Mesenchymal stem cell (in vitro differentiated cells and primary cell): ENCODE measurements at regions not wholly inside any gene's neighbourhood (a gene's known extent, or its start where the extent isn't known, plus 50 kb on each side); places are given as distances from the start of the nearest gene placed in this dataset.
"Not testable (repeated sequence)": the region's sequence is repeated elsewhere in the genome, so short reads cannot be mapped to it uniquely, and the experiment has no call there.

ENCODE experiments used
- DNase-seq: peaks from one replicate; pipeline ENCODE4 v3.0.0-alpha.2; 2013
- H2AFZ ChIP-seq: one replicate; pipeline ENCODE4 v1.6.1; 2013; ENCODE audit warnings: low read depth, mild to moderate bottlenecking, control low read depth, inconsistent platforms, low read length, moderate library complexity
- H2AK5ac ChIP-seq: 2 replicates; pipeline ENCODE4 v1.6.1; 2013; ENCODE audit warnings: low read length, moderate library complexity, mild to moderate bottlenecking, inconsistent platforms; ENCODE audit not compliant: severe bottlenecking
- H2BK120ac ChIP-seq: one replicate; pipeline ENCODE4 v1.6.1; 2013; ENCODE audit warnings: low read depth, mild to moderate bottlenecking, inconsistent platforms, low read length, moderate library complexity
- H2BK12ac ChIP-seq, 2 experiments: one replicate each; pipeline ENCODE4 v1.6.1; 2013; ENCODE audit warnings: inconsistent platforms in 2 of 2, low read length in 2 of 2, mild to moderate bottlenecking in 2 of 2, moderate library complexity in 2 of 2, control low read depth in 1 of 2
- H2BK15ac ChIP-seq: one replicate; pipeline ENCODE4 v1.6.1; 2013; ENCODE audit warnings: mild to moderate bottlenecking, low read depth, inconsistent platforms; ENCODE audit not compliant: poor library complexity, severe bottlenecking
- H2BK5ac ChIP-seq: 2 replicates; pipeline ENCODE4 v1.6.1; 2013; ENCODE audit warnings: low read depth, mild to moderate bottlenecking, low read length, control low read depth, inconsistent platforms; ENCODE audit not compliant: poor library complexity, severe bottlenecking
- H3K14ac ChIP-seq, 2 experiments: one replicate each; pipeline ENCODE4 v1.6.1; 2013; ENCODE audit warnings: inconsistent platforms in 2 of 2, low read length in 2 of 2, control low read depth in 1 of 2, mild to moderate bottlenecking in 1 of 2, moderate library complexity in 1 of 2
- H3K18ac ChIP-seq, 2 experiments: one replicate each; pipeline ENCODE4 v1.6.1; 2013; ENCODE audit warnings: inconsistent platforms in 2 of 2, low read length in 2 of 2, control low read depth in 1 of 2, low read depth in 1 of 2, mild to moderate bottlenecking in 1 of 2
- H3K23ac ChIP-seq, 2 experiments: one replicate each; pipeline ENCODE4 v1.6.1; 2013; ENCODE audit warnings: inconsistent platforms in 2 of 2, low read length in 2 of 2, mild to moderate bottlenecking in 2 of 2, moderate library complexity in 2 of 2, control low read depth in 1 of 2
- H3K27ac ChIP-seq: 2 replicates; pipeline ENCODE4 v1.5.1; 2013; ENCODE audit warnings: mild to moderate bottlenecking, moderate library complexity, low read length, control low read depth, inconsistent platforms; ENCODE audit not compliant: poor library complexity, severe bottlenecking
- H3K27me3 ChIP-seq, 2 experiments: 2 replicates each; pipeline versions ENCODE4 v1.6.1 to v1.7.0; 2013; ENCODE audit warnings: low read length in 2 of 2, mild to moderate bottlenecking in 2 of 2, moderate library complexity in 2 of 2, control low read depth in 1 of 2, inconsistent platforms in 1 of 2; ENCODE audit not compliant: control insufficient read depth in 1 of 2, insufficient read depth in 1 of 2
- H3K36me3 ChIP-seq, 2 experiments: 2 replicates each; pipeline versions ENCODE4 v1.6.1 to v1.7.0; 2013; ENCODE audit warnings: low read length in 2 of 2, control low read depth in 1 of 2, inconsistent platforms in 1 of 2, low read depth in 1 of 2, mild to moderate bottlenecking in 1 of 2; ENCODE audit not compliant: insufficient read depth in 2 of 2, control insufficient read depth in 1 of 2
- H3K4ac ChIP-seq, 2 experiments: one replicate each; pipeline ENCODE4 v1.6.1; 2013; ENCODE audit warnings: inconsistent platforms in 2 of 2, low read length in 2 of 2, mild to moderate bottlenecking in 2 of 2, moderate library complexity in 2 of 2, control low read depth in 1 of 2, low read depth in 1 of 2
- H3K4me1 ChIP-seq: 2 replicates; pipeline ENCODE4 v1.6.1; 2013; ENCODE audit warnings: low read depth, low read length, control low read depth; ENCODE audit not compliant: control insufficient read depth, insufficient read depth
- H3K4me2 ChIP-seq: 2 replicates; pipeline ENCODE4 v1.6.1; 2013; ENCODE audit warnings: low read length, mild to moderate bottlenecking, inconsistent platforms; ENCODE audit not compliant: poor library complexity, severe bottlenecking
- H3K4me3 ChIP-seq, 2 experiments: 2 replicates each; pipeline versions ENCODE4 v1.5.1 to v1.7.0; 2013; ENCODE audit warnings: low read length in 2 of 2, mild to moderate bottlenecking in 2 of 2, control low read depth in 1 of 2, low read depth in 1 of 2; ENCODE audit not compliant: insufficient read depth in 1 of 2
- H3K79me1 ChIP-seq: replicated peaks from 2 replicates; pipeline ENCODE4 v1.6.1; 2013; ENCODE audit warnings: mild to moderate bottlenecking, control low read depth, low read length, inconsistent platforms; ENCODE audit not compliant: poor library complexity, severe bottlenecking
- H3K9ac ChIP-seq: 2 replicates; pipeline ENCODE4 v1.7.0; 2013; ENCODE audit warnings: mild to moderate bottlenecking, low read length, moderate library complexity
- H3K9me3 ChIP-seq: 2 replicates; pipeline ENCODE4 v1.7.0; 2013; ENCODE audit warnings: mild to moderate bottlenecking, low read length; ENCODE audit not compliant: control insufficient read depth
- H4K8ac ChIP-seq: one replicate; pipeline ENCODE4 v1.6.1; 2013; ENCODE audit warnings: inconsistent platforms, mild to moderate bottlenecking, low read length, moderate library complexity
- H4K91ac ChIP-seq: one replicate; pipeline ENCODE4 v1.6.1; 2013; ENCODE audit warnings: mild to moderate bottlenecking, low read length, inconsistent platforms
- WGBS: methylation state at CpG from one replicate; pipeline ENCODE4 v1.1.7; 2013; ENCODE audit warnings: mixed read lengths; 5-methylcytosine and 5-hydroxymethylcytosine counted together

DNA sequence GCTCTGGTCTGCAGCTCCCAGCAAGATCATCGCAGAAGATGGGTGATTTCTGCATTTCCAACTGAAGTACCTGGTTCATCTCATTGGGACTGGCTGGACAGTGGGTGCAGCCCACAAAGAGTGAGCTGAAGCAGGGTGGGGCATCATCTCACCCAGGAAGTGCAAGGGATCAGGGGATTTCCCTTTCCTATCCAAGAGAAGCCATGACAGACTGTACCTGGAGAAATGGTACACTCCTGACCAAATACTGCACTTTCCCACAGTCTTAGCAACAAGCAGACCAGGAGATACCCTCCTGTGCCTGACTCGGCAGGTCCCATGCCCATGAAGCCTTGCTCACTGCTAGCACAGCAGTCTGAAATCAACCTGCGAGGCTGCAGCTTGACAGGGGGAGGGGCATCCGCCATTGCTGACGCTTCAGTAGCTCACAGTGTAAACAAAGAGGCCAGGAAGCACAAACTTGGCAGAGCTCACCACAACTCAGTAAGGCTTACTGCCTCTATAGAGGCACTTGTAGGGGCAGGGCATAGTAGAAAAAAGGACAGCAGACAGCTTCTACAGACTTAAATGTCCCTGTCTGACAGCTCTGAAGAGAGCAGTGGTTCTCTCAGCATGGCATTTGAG, 60.5 kb downstream of the AREG start:
- H2BK5ac ChIP-seq, H2AK5ac ChIP-seq, H2BK15ac ChIP-seq, H3K27ac ChIP-seq, H3K14ac ChIP-seq, H3K23ac ChIP-seq, H3K4me3 ChIP-seq, H3K4me2 ChIP-seq, H3K9me3 ChIP-seq, H3K9ac ChIP-seq, H3K27me3 ChIP-seq, H3K36me3 ChIP-seq, H3K79me1 ChIP-seq, H2BK120ac ChIP-seq: not testable (repeated sequence)
- peak; percentile 86 for DNase-seq
- Histone ChIP-seq H4K8ac (peak overlapping the region; percentile 84), H2AFZ (peak overlapping the region; percentile 29), H2BK12ac (peak overlapping the region; percentile 92 to 94), H4K91ac (peak overlapping the region; percentile 89), H3K18ac (peak overlapping the region; percentile 50 to 81), H3K4ac (peak overlapping the region; percentile 75 to 82), H3K4me1 (peaks cover 11% of the 10 kb centered on the region)
- 39% methylated on average over 5 of the region's 5 CpGs for WGBS

DNA sequence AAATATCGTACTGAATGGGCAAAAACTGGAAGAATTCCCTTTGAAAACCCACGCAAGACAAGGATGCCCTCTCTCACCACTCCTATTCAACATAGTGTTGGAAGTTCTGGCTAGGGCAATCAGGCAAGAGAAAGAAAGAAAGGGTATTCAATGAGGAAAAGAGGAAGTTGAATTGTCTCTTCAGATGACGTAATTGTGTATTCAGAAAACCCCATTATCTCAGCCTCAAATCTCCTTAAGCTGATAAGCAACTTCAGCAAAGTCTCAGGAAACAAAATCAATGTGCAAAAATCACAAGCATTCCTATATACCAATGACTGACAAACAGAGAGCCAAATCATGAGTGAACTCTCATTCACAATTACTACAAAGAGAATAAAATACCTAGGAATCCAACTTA, 64.4 kb downstream of the AREG start:
- not testable (repeated sequence) for H3K9me3 ChIP-seq, H2BK15ac ChIP-seq, H3K27me3 ChIP-seq, H3K36me3 ChIP-seq, H2BK120ac ChIP-seq, H3K23ac ChIP-seq, H2AK5ac ChIP-seq, H3K14ac ChIP-seq, H3K4me2 ChIP-seq, H4K8ac ChIP-seq, H2AFZ ChIP-seq, H4K91ac ChIP-seq, H3K4me3 ChIP-seq, DNase-seq, H3K9ac ChIP-seq, H2BK12ac ChIP-seq, H3K4me1 ChIP-seq, H3K4ac ChIP-seq, H2BK5ac ChIP-seq, H3K79me1 ChIP-seq, H3K27ac ChIP-seq, H3K18ac ChIP-seq
- WGBS: 64% methylated on average over 1 of the region's 3 CpGs

DNA sequence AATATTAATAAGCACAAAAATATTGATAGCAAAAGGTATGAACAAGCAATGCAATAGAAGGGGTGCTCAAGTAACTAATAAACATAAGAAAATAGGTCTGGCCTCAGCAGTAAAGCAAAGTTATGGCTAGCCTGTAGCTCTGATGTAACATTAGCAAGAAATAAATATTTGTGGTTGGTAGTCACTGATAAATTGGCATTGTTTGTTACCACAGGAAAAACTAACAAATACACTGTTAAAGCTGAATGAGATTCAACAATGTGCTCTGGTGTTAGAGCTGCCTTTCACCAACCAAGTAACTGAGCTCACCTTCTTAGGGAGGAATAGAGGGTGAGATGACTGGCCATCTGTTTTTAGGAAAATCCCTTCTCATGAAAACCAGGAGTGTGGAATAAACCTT, 71.4 kb downstream of the AREG start:
- Histone ChIP-seq H3K4ac (no peak overlapping the region), H3K9ac (no peak overlapping the region), H2AK5ac (no peak overlapping the region), H3K27me3 (no peaks in the 10 kb centered on the region), H3K14ac (no peak overlapping the region), H3K27ac (no peak overlapping the region), H3K4me1 (no peaks in the 10 kb centered on the region), H4K91ac (no peak overlapping the region), H3K36me3 (no peaks in the 10 kb centered on the region), H3K18ac (no peak overlapping the region), H2BK15ac (no peak overlapping the region), H3K4me2 (no peak overlapping the region), H2BK5ac (no peak overlapping the region), H2BK120ac (peak overlapping the region; percentile 8), H3K9me3 (no peaks in the 10 kb centered on the region), H4K8ac (no peak overlapping the region), H2BK12ac (no peak overlapping the region), H3K79me1 (no peaks in the 10 kb centered on the region), H2AFZ (no peak overlapping the region), H3K4me3 (no peak overlapping the region), H3K23ac (no peak overlapping the region)
- peak; percentile 55 for DNase-seq

DNA sequence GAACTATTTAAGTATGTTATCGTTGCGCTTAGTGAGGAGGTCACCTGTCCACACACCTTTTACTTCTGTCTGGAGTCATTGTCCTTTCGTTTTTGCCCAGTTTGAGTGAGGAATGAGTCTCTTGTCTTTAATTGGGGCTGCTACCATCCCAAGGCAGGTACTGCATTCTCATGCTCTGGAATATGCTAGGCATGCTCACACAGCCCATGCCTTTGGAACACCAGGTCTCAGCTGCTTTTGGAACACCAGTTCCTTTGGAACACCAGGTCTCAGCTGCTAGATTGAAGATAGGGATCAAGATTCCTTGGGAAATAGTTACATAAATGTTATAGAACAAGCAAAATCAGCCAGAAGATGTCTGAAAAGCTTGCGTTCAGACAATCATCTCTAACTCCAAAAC, 73.1 kb downstream of the AREG start:
- no peak overlapping the region for H4K91ac ChIP-seq
- no peak overlapping the region for H3K4ac ChIP-seq
- H2BK5ac ChIP-seq: no peak overlapping the region
- H2BK15ac ChIP-seq: no peak overlapping the region
- H2BK12ac ChIP-seq: no peak overlapping the region
- no peaks in the 10 kb centered on the region for H3K4me1 ChIP-seq
- no peaks in the 10 kb centered on the region for H3K36me3 ChIP-seq
- WGBS: 97% methylated on average over 4 of the region's 4 CpGs
- H3K18ac ChIP-seq: no peak overlapping the region
- H3K14ac ChIP-seq: no peak overlapping the region
- H3K23ac ChIP-seq: no peak overlapping the region
- no peak overlapping the region for H2AFZ ChIP-seq
- no peak for DNase-seq
- H3K27me3 ChIP-seq: no peaks in the 10 kb centered on the region
- H3K27ac ChIP-seq: no peak overlapping the region
- no peak overlapping the region for H2AK5ac ChIP-seq
- H3K4me3 ChIP-seq: no peak overlapping the region
- no peaks in the 10 kb centered on the region for H3K9me3 ChIP-seq
- H3K79me1 ChIP-seq: no peaks in the 10 kb centered on the region
- no peak overlapping the region for H3K9ac ChIP-seq
- no peak overlapping the region for H4K8ac ChIP-seq
- no peak overlapping the region for H3K4me2 ChIP-seq
- H2BK120ac ChIP-seq: no peak overlapping the region
